Esophagus squamous epithelium (tissue), 4 donors: ENCODE measurements at regions not wholly inside any gene's neighbourhood (a gene's known extent, or its start where the extent isn't known, plus 50 kb on each side); places are given as distances from the start of the nearest gene placed in this dataset.

Experiments used
- POLR2A ChIP-seq, 4 donors: fragments of 450-650 bp; IDR thresholded peaks; one replicate each; pipeline ENCODE4 v1.6.1; 2017; ENCODE audit warnings: antibody characterized with exemption in 4 of 4, mild to moderate bottlenecking in 4 of 4, moderate library complexity in 3 of 4
- TF ChIP-seq, protein P1 (sequence below), 6 experiments: fragments of 450-650 bp in 4 of 6; fragments of 200-600 bp in 2 of 6; sonication (generic) in 2 of 6; IDR thresholded peaks; one replicate each; pipeline ENCODE4 v1.5.1; 2016 to 2019; ENCODE audit warnings: antibody characterized with exemption in 6 of 6, mild to moderate bottlenecking in 4 of 6, moderate library complexity in 4 of 6

DNA sequence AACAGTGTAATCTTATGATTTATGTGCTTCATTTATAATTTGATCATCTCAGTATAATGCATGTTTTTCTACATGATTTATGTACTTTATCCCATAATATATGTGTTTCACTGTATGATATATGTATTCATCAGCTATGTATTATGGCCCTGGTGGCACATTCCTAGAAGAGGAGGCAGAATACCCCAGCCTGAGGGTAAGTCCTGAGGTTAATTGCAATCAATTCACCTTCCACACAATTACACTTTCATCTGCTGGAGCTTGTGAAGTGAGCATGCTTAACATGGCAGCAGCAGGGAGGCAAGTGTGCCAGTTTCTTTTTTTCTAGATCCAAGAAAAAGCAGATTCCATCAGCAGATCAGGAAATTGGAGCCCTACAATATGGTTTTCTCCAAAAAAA, 81.2 kb downstream of the CXXC4 start:
- TF ChIP-seq, protein P1, sequence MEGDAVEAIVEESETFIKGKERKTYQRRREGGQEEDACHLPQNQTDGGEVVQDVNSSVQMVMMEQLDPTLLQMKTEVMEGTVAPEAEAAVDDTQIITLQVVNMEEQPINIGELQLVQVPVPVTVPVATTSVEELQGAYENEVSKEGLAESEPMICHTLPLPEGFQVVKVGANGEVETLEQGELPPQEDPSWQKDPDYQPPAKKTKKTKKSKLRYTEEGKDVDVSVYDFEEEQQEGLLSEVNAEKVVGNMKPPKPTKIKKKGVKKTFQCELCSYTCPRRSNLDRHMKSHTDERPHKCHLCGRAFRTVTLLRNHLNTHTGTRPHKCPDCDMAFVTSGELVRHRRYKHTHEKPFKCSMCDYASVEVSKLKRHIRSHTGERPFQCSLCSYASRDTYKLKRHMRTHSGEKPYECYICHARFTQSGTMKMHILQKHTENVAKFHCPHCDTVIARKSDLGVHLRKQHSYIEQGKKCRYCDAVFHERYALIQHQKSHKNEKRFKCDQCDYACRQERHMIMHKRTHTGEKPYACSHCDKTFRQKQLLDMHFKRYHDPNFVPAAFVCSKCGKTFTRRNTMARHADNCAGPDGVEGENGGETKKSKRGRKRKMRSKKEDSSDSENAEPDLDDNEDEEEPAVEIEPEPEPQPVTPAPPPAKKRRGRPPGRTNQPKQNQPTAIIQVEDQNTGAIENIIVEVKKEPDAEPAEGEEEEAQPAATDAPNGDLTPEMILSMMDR (IDR thresholded peaks at IDR 0.05): no peak
- no peak for TF ChIP-seq POLR2A (IDR thresholded peaks at IDR 0.05)
